ENCODE measurements at regions not wholly inside any gene's neighbourhood (a gene's known extent, or its start where the extent isn't known, plus 50 kb on each side); places are given as distances from the start of the nearest gene placed in this dataset.
"Not testable (repeated sequence)": the region's sequence is repeated elsewhere in the genome, so short reads cannot be mapped to it uniquely, and the experiment has no call there.

DNA sequence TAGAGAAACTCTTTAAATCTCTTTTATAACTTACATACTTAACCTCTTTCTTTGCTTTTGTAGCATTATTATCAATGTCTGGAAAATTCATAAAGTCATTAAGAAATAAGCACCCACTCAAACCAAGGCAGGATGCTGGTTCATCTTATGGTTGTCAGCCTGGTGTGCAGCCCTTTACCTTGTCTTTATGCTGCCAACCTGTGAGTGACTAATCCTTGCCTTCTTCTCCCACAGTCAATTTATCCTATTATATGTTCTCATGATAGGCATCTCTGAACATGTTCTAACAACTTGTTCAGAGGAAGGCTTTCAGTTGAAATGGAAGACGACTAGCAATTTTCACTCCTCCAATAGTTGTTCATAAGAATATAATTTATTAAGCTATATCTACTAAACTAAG is 186.9 kb upstream of the CAND1 start:
- no peak for DNase-seq (ENCODE audit: low read depth)

DNA sequence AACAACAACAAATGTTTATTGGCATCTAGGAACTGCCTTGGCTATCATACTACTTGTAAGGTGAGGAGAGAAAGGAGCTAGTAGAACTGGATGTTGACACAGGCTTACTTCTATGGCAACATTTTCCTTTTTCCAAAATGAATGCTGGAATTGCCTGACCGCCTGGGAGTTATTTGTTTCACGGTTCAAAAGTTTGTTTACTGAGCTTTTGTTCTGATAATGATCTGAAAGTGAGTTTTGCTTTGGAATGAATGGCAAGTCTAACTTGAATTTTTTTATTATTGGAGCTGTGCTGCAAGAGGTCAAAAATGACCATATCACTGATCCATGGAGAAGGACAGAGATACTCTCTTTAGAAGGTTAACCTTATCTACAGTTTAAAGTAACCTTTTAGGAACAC is 183.5 kb upstream of the CAND1 start:
- no peak for DNase-seq (ENCODE audit: low read depth)

DNA sequence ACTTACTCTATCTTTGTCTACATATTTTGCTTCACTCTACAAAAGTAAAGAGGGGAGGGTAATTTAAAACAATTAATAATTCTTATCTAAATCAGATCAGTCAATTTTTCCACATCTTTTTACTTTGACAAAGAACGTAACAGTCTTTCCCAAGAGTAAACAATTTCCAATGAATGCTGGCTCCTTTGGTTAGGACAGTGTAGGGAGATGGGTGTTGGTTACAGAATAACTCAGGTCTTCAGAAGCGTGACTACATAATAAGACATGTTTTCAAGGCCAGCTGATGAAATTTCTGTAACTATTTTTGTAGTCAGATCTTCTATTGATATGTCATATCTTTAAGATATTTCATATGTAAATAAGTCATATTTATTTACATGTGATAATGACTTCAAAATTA is 183.0 kb upstream of the CAND1 start:
- DNase-seq (ENCODE audit: low read depth) = no peak

DNA sequence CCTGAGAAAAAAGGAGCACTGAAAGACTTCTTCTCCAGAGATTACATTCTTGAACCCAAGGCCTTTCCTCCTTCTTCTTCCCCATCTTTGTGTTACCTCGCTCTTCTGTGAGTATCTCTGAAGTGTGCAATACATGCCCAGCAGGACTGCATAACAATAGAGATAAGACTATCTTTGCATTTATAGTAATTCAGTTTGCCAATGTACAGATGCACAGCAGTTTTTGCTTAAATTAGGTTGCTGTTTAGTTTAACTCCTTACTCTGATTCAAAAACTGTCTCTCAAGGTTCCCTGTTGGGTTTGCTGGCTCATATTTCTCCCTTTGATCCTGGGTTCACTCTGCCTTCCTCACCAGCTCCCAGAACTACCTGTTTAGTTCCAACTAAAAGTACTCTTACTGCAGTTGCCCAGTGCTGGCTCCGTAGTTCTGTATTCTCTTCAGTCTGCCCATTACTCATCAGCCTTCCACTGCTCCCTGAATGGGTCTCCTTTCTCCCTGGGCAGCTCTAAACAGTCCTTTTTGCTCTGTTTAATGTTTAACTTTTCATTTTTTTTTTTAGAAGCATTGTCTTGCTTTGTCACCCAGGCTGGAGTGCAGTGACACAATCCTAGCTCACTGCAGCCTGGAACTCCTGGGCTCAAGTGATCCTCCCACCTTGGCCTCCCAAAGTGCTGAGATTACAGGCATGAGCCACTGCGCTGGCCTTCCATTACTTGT is 180.6 kb upstream of the CAND1 start:
- DNase-seq (ENCODE audit: low read depth) = no peak

DNA sequence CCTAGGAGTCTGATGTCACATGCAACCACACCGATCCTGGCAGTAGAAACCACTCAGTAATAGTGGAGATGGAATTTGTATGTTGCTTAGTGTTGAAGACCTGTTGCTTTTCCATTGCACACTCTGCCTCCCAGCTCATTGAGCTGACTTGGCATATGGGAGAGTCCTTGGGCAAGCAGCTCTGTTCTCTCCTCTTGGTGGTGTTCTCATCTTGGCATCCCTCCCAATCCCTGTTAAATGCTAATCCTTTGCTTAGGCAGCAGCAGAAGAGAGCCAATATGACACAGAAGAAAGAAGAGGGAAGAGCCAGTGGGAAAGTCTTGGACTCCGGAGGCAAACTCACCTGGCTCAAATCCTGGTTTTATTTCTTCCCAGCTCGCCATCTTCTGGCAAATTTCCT is 178.0 kb upstream of the CAND1 start:
- DNase-seq (ENCODE audit: low read depth) = no peak

DNA sequence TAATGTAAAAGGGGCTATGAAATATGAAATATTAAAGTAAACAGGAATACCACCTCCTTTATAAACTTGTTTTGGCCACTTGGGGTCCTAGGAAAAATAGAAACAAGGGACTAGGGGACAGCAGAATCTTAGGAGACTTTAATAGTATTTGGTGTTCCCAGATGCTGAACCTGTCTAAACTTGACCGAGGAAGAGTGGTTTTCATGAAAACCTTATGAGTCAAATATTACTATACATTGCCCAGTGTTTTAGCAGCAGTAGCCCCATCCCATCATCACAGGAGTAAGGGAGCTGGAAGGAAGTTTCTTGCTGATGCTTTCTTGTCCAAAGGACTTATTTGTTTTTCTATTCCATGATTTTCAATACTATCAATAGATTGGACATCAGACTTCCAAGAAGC is 177.5 kb upstream of the CAND1 start:
- DNase-seq (ENCODE audit: low read depth) = no peak

DNA sequence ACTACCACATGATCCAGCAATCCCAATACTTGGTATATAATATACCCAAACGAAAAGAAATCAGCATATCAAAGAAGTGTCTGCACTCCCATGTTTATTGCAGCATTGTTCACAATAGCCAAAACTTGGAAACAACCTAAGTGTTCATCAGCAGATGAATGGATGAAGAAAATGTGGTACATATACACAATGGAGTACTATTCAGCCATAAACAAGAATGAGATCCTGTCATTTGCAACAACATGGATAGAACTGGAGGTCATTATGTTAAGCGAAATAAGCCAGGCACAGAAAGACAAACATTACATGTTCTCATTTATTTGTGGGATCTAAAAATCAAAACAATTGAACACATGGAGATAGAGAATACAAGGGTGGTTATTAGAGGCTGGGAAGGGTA is 176.2 kb upstream of the CAND1 start:
- DNase-seq (ENCODE audit: low read depth) = not testable (repeated sequence)

DNA sequence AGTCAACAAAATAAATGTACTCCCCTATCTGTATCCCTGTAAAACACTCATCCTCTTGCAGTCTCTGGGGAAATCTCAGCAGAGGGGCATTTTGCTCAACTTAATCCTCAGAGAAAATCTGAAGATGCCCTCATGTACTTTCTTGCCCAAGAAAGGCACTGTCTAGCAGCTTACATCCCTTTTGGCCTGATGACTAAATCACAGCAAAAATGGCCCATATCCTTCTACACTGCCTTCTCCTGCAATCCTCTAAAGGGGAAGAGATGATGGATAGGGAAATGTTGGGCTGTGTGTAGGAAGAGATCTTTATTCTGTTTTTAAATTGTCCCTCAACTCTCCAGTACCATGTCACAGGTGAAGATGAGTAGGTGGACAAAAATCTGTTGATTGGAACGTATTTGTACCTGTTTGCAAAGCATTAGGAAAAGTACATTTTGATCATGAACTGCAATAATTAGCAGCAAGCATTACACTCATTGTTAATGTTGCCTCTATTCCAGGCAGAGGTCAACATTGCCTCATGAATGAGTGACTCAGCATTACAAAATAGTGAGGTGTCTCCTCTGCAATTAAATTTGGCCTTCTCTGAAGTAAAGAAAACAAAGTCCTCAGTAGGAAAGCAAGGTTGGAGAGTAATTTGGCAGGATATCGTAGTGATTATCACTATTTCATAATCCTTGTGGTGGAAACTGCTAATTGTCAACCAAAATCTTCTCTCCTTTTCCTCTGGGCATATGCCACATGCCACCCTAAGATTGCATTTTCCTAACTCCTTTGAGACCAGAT is 172.4 kb upstream of the CAND1 start:
- DNase-seq (ENCODE audit: low read depth) = no peak

DNA sequence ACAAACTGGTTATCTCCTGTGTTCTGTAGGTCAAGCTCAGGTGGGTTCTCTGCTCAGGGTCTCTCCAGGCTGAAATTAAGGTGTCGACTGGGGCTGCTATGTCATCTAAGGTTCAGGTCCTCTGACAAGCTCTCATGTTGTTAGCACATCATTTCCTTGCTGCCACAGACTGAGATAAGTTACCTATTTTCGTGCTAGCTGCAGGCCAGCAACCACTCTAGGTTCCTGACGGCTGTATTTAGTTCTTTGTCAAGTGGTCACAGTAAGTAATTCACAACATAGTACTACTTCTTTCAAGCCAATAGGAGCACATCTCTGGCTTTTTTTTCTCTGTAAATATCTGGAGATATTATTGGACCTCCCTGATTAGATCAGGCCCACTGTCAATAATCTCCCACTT is 169.3 kb upstream of the CAND1 start:
- no peak for DNase-seq (ENCODE audit: low read depth)

DNA sequence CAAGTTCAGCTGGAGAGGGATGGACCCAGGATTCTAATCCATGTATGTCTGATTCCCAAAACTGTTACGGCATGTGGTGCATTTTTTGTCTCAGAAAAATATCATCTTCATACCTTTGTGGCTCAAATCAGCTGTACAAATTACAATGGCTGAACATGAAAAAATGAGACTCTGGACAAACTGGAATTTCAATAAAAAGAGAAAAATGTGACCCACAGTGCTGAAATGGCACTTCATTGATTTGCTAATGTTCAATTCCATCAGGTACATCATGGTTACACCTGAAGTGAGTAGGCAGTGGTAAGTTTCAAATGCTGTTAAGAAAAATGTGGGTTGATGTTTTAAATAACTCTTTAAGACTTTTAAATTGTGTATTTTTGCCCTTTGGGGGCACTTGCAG is 165.6 kb upstream of the CAND1 start:
- no peak for DNase-seq (ENCODE audit: low read depth)

DNA sequence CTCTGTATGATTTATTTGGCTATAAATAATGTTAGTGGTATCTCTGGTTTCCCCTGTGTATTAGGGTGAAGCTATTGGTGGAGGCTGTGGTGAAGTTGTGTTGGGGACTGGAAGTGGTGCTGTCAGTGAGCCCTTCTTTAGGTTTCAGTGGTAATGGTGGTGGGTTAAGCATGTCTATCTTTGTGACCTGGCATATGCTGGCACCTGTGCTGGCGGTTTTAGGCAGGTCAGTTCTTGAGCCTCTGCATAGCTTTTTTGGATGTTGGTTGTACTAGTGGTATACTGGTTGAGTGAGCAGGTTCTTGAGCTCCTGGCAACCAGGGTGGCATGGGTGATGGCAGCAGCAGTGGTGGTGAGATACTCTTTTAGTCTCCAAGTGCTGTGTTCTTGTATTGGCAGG is 161.9 kb upstream of the CAND1 start:
- no peak for DNase-seq (ENCODE audit: low read depth)

DNA sequence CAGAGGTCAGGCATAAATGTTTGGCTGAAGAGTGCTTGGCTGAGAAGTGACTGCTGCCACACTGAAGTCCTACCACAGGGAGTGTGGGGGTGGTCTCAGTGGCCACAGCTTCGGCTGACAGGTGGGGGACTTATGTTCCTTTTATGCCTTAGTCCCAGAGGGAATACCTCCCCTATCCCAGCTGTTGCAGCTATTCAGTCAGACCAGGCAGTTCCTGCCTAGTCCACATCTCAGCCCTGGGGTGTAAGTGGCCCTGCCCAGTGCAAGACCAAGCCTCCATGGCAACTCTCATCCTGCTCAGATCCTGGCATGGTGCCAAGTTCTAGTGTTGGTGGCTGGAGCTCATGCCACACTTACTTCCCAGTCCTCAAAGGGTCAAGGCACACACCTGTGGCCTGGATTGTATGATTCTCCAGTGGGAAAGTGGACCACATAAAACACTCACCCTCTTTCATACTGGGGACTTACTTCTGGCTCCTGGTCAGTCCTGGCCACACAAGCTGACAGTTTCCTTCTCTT is 161.3 kb upstream of the CAND1 start:
- no peak for DNase-seq (ENCODE audit: low read depth)

DNA sequence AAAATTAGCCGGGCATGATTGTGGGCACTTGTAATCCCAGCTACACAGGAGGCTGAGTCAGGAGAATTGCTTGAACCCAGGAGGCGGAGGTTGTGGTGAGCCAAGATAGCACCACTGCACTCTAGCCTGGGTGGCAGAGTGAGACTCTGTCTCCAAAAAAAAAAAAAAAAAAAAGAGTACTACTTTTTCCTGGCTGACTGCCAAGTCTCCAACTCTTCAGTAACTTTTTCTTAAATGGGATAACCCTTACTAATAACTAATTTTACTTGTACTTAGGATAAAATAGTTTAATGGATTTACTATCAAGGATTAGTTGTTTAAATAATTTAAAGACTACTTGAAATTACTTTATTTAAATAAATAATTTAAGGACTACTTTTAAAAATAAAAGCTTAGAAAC is 158.8 kb upstream of the CAND1 start:
- DNase-seq (ENCODE audit: low read depth) = not testable (repeated sequence)

DNA sequence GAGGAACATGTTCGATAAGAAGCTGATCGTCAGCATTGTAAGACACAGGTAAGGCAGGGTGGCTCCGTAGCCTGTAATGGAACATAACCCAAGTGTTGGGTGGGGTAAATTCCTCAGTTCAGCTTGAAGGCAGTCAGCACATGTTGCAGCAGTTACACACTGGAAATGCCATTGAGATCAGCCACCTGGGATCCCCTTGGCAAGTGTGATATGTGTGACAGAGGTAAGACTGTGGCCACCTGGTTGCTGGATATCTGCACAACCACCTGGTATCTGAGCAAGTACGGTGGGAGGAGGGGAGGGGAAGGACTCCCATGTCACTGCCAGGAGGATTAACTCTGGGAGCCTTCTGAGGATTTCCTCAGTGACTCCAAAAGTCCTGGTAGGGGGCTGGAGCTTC is 158.0 kb upstream of the CAND1 start:
- DNase-seq (ENCODE audit: low read depth) = no peak

DNA sequence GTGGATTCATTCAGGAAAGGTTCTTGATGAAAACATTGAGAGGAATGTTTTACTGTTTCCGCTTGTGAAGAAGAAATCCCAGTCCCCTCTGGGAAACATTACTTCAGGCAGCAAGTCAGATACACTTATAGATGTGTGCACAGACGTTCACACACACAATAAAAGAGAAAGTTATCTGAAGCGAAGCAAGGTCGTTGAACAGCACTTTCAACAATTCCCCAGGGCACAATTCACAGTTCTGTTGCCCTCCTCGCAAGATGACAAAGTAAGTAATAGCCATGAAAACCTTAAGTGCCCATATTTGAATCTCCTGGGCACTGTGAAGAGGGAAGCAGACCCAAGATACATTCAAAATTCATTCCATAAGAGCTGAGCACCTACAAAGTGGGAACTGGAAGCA is 156.6 kb upstream of the CAND1 start:
- no peak for DNase-seq (ENCODE audit: low read depth)

DNA sequence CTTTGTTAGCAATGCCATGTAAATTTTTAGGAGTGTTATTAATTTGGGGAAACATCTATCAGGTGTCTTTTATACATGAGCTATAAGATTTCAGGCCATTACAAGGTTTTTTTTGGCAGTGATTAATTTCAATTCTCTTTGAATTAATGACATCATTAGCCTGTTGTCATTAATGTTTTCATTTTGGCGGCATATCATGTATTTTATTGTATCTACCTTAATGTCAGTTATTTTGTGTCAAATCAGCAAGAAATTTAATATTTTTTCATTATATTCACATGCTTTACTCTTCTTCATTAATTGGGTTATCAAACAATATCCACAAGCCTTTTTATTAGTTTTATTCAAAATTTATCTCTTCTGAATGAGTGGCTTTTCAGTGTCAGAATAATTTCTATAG is 153.0 kb upstream of the CAND1 start:
- DNase-seq (ENCODE audit: low read depth) = no peak

DNA sequence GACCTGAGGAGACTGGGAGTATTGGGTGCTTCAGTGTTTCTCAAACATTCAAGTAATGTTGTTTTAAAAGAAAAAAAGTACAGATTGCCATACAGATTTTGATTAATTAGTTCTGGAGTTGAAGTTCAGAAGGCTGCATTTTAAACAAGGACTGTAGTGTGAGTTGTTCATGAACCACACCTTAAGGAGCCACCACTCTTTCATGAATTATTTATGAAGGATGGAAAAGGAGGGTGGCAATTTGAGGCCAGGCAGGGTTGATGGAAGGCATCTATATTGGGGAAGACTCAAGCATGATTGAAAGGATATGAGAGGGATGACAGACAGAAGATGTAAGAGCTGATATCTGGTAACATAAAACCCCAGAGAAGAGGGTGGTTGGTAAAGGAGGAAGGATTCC is 146.6 kb upstream of the CAND1 start:
- no peak for DNase-seq (ENCODE audit: low read depth)

DNA sequence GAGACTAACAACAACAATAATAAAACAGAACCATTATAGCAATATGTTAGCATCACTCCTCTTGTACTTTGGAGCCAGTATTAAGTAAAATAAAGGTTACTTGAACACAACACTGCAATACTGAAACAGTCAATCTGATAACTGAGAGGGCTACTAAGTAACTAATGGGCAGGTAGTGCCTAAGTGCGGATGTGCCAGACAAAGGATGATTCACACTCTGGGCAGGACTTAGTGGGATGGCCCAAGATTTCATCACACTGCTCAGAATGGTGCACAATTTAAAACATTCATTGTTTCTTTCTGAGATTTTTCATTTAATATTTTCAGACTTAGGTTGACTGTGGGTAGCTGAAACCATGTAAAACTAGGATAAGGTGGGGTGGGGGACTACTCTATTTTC is 131.9 kb upstream of the CAND1 start:
- no peak for DNase-seq (ENCODE audit: low read depth)

DNA sequence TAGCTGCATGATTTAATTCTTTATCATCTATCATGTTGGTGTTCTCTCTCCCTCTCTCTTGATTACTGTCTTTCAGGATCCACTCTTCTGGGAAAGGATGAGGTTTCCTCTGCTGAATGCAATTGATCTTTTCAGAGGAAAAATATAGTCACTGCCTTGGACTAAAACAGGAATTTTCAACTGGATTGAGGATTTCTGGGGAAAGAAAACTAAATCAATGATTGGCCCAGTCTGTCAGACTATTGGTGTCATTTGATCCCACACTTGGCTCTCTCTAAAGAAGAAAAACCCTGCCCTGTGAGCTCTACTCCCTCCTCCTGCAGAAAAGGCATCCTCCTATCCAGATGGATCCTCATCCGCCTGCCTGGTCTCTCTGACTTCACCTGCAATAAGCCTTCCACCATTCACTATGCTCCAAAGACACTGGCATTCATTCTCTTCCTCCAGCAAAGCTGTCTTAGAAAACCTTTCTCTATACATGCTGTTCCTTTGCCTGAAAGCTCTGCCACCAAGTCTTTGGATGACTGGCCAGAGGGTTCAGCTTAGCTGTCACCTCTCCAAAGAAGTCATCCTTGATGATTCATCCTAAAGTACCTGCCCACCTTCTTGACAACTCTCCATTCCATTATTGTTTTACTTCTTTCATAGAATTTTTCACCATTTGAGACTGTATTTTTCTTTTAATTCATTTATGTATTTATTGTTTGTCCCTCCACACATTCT is 127.7 kb upstream of the CAND1 start:
- DNase-seq (ENCODE audit: low read depth) = no peak

DNA sequence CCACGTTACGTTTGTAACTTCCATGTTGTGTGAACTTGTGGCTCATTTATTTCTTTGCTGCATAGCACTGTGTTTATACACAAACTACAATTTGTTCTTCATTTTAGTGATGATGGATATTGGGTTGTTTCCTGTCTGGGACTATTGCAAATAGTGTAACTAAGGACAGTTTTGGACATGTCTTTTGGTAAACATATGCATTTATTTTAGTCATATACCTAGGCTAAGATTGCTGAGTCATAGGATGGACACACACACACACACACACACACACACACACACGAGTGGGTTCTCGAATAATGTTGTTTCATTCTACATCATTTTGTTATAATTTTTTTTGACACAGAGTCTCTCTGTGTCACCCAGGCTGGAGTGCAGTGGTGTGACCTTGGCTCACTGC is 123.5 kb upstream of the CAND1 start:
- DNase-seq (ENCODE audit: low read depth) = no peak

DNA sequence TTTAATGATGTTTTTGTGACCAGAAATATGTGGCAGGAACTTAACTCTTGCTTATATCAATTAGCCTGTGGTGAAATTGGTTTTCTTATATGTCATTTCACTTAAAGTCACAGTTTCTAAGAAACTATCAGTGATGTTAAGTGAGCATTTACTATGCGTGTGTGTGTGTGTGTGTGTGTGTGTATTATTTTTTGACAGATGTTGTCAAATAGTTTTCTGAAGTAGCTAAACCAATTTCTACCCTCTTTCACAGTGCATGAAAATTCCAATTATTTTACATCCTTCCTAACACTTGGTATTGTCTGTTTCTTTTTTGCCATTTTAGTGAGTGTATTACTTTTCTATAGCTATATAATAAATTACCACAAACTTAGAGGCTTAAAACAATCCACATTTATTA is 122.1 kb upstream of the CAND1 start:
- DNase-seq (ENCODE audit: low read depth) = no peak

DNA sequence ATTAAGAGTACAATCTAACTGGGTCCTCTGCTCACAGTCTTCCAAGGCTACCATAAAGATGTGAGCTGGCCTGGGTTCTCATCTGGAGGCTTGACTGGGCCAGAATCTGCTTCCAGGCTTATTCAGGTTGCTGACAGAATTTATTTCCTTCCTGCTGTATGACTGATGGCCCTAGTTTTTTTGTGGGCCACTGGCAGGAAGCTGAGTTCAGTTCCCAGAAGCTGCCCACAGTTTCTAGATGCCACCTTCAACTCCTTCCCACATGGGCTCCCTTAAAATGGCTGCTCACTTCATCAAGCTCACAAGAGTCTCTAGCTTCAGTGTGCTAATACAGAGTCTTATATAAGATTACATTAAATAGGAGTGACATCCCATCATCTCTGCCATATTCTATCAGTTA is 121.7 kb upstream of the CAND1 start:
- DNase-seq (ENCODE audit: low read depth) = no peak

DNA sequence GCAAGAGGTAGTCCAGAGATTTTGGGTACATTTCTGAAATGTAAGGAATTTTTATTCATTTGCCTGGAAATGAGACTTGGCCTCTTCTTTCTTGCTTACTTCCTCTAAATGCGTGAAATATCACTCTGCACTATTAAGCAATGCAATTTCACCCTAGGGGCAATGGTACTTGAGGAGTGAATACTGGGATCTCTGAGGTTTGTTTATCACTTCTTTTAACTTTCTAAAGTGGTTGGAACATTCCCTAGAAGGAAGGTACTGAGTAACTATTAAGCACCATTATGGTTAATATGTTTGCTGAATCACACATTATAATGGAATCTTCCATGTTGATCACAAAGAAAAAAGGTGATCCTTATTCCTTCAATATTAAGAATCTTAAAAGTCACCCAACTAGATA is 120.9 kb upstream of the CAND1 start:
- no peak for DNase-seq (ENCODE audit: low read depth)
